ENCODE measurements at regions not wholly inside any gene's neighbourhood (a gene's known extent, or its start where the extent isn't known, plus 50 kb on each side); places are given as distances from the start of the nearest gene placed in this dataset.

GRCh38 chr1:217164403-217164802 lies 441.2 kb upstream of the ESRRG start:
- H3K4me1 Mint-ChIP-seq (ENCODE audit: unreplicated experiment): no peaks in the 10 kb centered on the region
- TF ChIP-seq, protein P1, sequence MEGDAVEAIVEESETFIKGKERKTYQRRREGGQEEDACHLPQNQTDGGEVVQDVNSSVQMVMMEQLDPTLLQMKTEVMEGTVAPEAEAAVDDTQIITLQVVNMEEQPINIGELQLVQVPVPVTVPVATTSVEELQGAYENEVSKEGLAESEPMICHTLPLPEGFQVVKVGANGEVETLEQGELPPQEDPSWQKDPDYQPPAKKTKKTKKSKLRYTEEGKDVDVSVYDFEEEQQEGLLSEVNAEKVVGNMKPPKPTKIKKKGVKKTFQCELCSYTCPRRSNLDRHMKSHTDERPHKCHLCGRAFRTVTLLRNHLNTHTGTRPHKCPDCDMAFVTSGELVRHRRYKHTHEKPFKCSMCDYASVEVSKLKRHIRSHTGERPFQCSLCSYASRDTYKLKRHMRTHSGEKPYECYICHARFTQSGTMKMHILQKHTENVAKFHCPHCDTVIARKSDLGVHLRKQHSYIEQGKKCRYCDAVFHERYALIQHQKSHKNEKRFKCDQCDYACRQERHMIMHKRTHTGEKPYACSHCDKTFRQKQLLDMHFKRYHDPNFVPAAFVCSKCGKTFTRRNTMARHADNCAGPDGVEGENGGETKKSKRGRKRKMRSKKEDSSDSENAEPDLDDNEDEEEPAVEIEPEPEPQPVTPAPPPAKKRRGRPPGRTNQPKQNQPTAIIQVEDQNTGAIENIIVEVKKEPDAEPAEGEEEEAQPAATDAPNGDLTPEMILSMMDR (IDR thresholded peaks at IDR 0.05; ENCODE audit: unreplicated experiment): no peak
- H3K27ac Mint-ChIP-seq (ENCODE audit: unreplicated experiment): no peak overlapping the region
- H3K4me3 Mint-ChIP-seq (ENCODE audit: unreplicated experiment): no peak overlapping the region
- no peaks in the 10 kb centered on the region for H3K27me3 Mint-ChIP-seq (ENCODE audit: unreplicated experiment)
- no peaks in the 10 kb centered on the region for H3K9me3 Mint-ChIP-seq (ENCODE audit: unreplicated experiment)
- no peak for DNase-seq (ENCODE audit: low spot score)
- H3K36me3 Mint-ChIP-seq (ENCODE audit: low read depth, unreplicated experiment): no peaks in the 10 kb centered on the region

DNA sequence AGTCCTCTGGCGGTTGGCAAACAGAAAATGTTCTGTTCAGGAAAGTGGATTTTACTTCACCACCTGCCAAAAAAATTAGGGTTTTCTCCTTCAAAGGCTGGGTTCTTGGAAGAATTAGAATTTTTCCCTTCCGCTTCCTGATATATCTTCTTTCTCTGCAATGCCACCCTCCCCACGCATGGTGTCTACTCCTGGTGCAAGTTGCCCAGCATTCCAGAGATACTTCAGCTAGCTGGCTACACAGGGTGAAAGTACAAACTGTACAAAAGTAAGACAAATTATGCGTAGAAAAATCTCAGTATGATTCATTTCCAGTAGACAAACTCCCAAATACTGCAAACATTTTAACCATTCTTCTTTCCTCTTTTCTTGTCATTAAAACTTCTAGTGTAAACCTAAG lies 430.1 kb upstream of the ESRRG start:
- Mint-ChIP-seq H3K4me1 (ENCODE audit: unreplicated experiment) (no peaks in the 10 kb centered on the region), H3K36me3 (ENCODE audit: low read depth, unreplicated experiment) (no peaks in the 10 kb centered on the region), H3K27me3 (ENCODE audit: unreplicated experiment) (no peaks in the 10 kb centered on the region), H3K9me3 (ENCODE audit: unreplicated experiment) (no peaks in the 10 kb centered on the region), H3K4me3 (ENCODE audit: unreplicated experiment) (no peak overlapping the region), H3K27ac (ENCODE audit: unreplicated experiment) (no peak overlapping the region)
- DNase-seq (ENCODE audit: low spot score): no peak
- TF ChIP-seq, protein P1 (IDR thresholded peaks at IDR 0.05; ENCODE audit: unreplicated experiment): no peak

GRCh38 chr1:217150366-217150765 lies 427.1 kb upstream of the ESRRG start:
- H3K4me3 Mint-ChIP-seq (ENCODE audit: unreplicated experiment): no peak overlapping the region
- TF ChIP-seq, protein P1 (IDR thresholded peaks at IDR 0.05; ENCODE audit: unreplicated experiment): no peak
- H3K36me3 Mint-ChIP-seq (ENCODE audit: low read depth, unreplicated experiment): no peaks in the 10 kb centered on the region
- peaks cover 2% of the 10 kb centered on the region for H3K27me3 Mint-ChIP-seq (ENCODE audit: unreplicated experiment)
- no peaks in the 10 kb centered on the region for H3K4me1 Mint-ChIP-seq (ENCODE audit: unreplicated experiment)
- no peak overlapping the region for H3K27ac Mint-ChIP-seq (ENCODE audit: unreplicated experiment)
- H3K9me3 Mint-ChIP-seq (ENCODE audit: unreplicated experiment): no peaks in the 10 kb centered on the region
- DNase-seq (ENCODE audit: low spot score): no peak

DNA sequence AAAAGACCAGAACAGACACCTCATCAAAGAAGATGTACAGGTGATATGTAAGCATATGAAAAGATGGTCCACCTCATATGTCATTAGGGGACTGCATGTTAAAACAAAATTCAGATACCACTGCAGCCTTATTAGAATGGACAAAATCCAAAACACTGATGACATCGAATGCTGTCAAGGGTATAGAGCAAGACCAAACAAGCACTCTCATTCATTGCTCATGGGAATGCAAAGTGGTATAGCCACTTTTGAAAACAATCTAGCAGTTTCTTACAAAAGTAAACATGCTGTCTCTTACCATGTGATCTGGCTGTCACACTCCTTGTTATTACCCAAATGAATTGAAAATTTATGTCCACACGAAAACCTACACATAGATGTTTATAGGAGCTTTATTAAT lies 426.6 kb upstream of the ESRRG start:
- DNase-seq (ENCODE audit: low spot score): no peak
- no peak overlapping the region for H3K4me3 Mint-ChIP-seq (ENCODE audit: unreplicated experiment)
- TF ChIP-seq, protein P1 (IDR thresholded peaks at IDR 0.05; ENCODE audit: unreplicated experiment): no peak
- H3K9me3 Mint-ChIP-seq (ENCODE audit: unreplicated experiment): no peaks in the 10 kb centered on the region
- no peaks in the 10 kb centered on the region for H3K36me3 Mint-ChIP-seq (ENCODE audit: low read depth, unreplicated experiment)
- H3K27ac Mint-ChIP-seq (ENCODE audit: unreplicated experiment): no peak overlapping the region
- H3K4me1 Mint-ChIP-seq (ENCODE audit: unreplicated experiment): no peaks in the 10 kb centered on the region
- peaks cover 2% of the 10 kb centered on the region for H3K27me3 Mint-ChIP-seq (ENCODE audit: unreplicated experiment)

DNA sequence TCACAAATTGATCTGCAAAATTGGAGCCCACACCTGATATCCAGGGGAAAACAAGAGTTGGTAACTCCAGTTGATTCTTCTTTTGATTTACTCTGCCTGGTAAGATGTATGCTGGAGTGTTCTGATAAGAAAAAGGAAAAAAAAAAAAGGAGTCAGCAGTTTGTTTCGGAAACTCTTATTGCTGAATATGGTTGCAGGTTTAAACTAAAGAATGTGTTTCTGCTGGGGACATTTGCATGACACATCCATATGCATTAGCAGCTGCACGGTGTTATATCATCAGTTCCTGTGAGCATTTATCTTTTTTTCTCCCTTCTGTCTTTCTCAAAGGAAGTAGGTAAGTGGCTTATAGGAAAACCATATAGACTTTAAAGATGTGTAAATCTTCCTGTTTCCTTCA lies 418.5 kb upstream of the ESRRG start:
- no peaks in the 10 kb centered on the region for H3K9me3 Mint-ChIP-seq (ENCODE audit: unreplicated experiment)
- DNase-seq (ENCODE audit: low spot score): no peak
- TF ChIP-seq, protein P1 (IDR thresholded peaks at IDR 0.05; ENCODE audit: unreplicated experiment): no peak
- no peaks in the 10 kb centered on the region for H3K36me3 Mint-ChIP-seq (ENCODE audit: low read depth, unreplicated experiment)
- H3K4me3 Mint-ChIP-seq (ENCODE audit: unreplicated experiment): no peak overlapping the region
- peaks cover 23% of the 10 kb centered on the region for H3K27me3 Mint-ChIP-seq (ENCODE audit: unreplicated experiment)
- H3K27ac Mint-ChIP-seq (ENCODE audit: unreplicated experiment): no peak overlapping the region
- peaks cover 15% of the 10 kb centered on the region for H3K4me1 Mint-ChIP-seq (ENCODE audit: unreplicated experiment)
